Skeletal muscle tissue (tissue), 3 donors: ENCODE measurements at regions not wholly inside any gene's neighbourhood (a gene's known extent, or its start where the extent isn't known, plus 50 kb on each side); places are given as distances from the start of the nearest gene placed in this dataset.
"Not testable (repeated sequence)": the region's sequence is repeated elsewhere in the genome, so short reads cannot be mapped to it uniquely, and the experiment has no call there.

Source experiments
- H3K27ac ChIP-seq: one replicate; pipeline ENCODE4 v1.7.0; 2013; ENCODE audit warnings: mild to moderate bottlenecking, low read depth, low read length, inconsistent platforms
- H3K27me3 ChIP-seq, 3 donors: one replicate each; pipeline ENCODE4 v1.7.0; 2013; ENCODE audit warnings: low read length in 3 of 3; ENCODE audit not compliant: control insufficient read depth in 3 of 3, insufficient read depth in 3 of 3
- H3K36me3 ChIP-seq, 3 donors: one replicate each; pipeline ENCODE4 v1.7.0; 2013; ENCODE audit warnings: low read length in 3 of 3; ENCODE audit not compliant: control insufficient read depth in 3 of 3, insufficient read depth in 3 of 3
- H3K4me1 ChIP-seq, 3 donors: one replicate each; pipeline ENCODE4 v1.7.0; 2013; ENCODE audit warnings: low read length in 3 of 3, mild to moderate bottlenecking in 3 of 3; ENCODE audit not compliant: control insufficient read depth in 3 of 3, insufficient read depth in 3 of 3
- H3K4me3 ChIP-seq, 3 donors: one replicate each; pipeline ENCODE4 v1.7.0; 2013; ENCODE audit warnings: low read length in 3 of 3
- H3K9ac ChIP-seq, 3 donors: one replicate each; pipeline ENCODE4 v1.7.0; 2013; ENCODE audit warnings: low read length in 3 of 3, mild to moderate bottlenecking in 3 of 3, moderate library complexity in 2 of 3, low read depth in 1 of 3
- H3K9me3 ChIP-seq, 3 donors: one replicate each; pipeline ENCODE4 v1.7.0; 2013; ENCODE audit warnings: low read length in 3 of 3; ENCODE audit not compliant: control insufficient read depth in 3 of 3
- donor health status: Osteomylitis.

- not testable (repeated sequence) for H3K27ac ChIP-seq, H3K4me3 ChIP-seq
Measured at GRCh38 chr6:78783366-78783765, 84.0 kb upstream of the IRAK1BP1 start.

GRCh38 chr6:78797270-78797669 is 70.1 kb upstream of the IRAK1BP1 start:
- Histone ChIP-seq H3K27ac (no peak overlapping the region), H3K4me3 (no peak overlapping the region), H3K9me3 (peaks cover 0 to 6% (median 0%) of the 10 kb centered on the region in 3 donors), H3K4me1 (no peaks in the 10 kb centered on the region), H3K36me3 (no peaks in the 10 kb centered on the region), H3K27me3 (no peaks in the 10 kb centered on the region), H3K9ac (no peak overlapping the region)

More at GRCh38 chr6:78783366-78783765, 84.0 kb upstream of the IRAK1BP1 start:
- not testable (repeated sequence) for H3K9ac ChIP-seq, H3K4me1 ChIP-seq, H3K36me3 ChIP-seq, H3K9me3 ChIP-seq, H3K27me3 ChIP-seq

DNA sequence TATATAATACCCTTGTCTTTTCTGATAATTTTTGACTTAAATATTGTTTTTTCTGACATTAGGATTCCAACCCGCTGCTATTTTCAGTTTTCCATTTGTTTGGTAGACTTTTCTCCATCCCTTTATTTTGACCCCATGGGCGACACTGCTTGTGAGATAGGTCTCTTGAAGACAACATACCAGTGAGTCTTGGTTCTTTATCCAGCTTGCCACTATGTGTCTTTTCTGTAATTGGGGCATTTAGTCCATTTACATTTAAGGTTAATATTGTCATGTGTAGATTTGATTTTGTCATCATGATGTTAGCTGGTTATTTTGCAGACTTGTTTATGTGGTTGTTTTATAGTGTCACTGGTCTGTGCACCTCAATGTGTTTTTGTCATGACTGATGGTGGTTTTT is 67.7 kb upstream of the IRAK1BP1 start:
- Histone ChIP-seq H3K9me3 (peaks cover 0 to 6% (median 0%) of the 10 kb centered on the region in 3 donors), H3K27me3 (no peaks in the 10 kb centered on the region), H3K9ac (no peak overlapping the region), H3K36me3 (no peaks in the 10 kb centered on the region), H3K4me3 (no peak overlapping the region), H3K4me1 (no peaks in the 10 kb centered on the region), H3K27ac (no peak overlapping the region)

GRCh38 chr6:78806792-78807191 is 60.6 kb upstream of the IRAK1BP1 start:
- H3K9ac ChIP-seq, H3K4me3 ChIP-seq, H3K36me3 ChIP-seq, H3K4me1 ChIP-seq, H3K27me3 ChIP-seq, H3K9me3 ChIP-seq, H3K27ac ChIP-seq: not testable (repeated sequence)

- H3K9ac ChIP-seq, H3K4me1 ChIP-seq: not testable (repeated sequence)
Measured at GRCh38 chr6:78807655-78808355, 59.5 kb upstream of the IRAK1BP1 start.

DNA sequence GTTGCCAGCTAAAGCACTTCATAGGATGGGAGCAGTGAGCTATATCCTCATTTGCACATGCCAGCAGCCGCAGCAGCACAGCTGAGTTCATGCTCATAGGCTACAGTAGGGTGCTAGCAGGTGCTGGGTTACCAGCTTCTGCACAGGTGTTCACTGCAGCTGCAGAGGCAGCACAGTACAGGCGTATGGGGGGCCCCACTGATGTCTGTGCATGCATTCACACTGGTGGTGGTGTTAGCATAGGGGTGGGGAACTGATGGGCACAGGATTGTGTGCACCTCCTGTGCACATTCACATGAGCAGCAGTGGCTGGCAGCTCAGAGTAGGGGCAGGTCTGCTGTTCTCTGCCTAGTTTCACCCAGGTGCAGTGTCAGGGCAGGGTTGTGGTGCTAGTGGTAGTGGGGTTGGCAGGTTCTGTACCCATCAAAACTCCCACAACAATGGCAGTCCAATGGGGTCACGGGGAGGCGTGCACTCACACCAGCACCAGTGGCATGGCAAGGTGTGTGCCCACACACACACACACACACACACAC is 58.9 kb upstream of the IRAK1BP1 start:
- no peaks in the 10 kb centered on the region for H3K4me1 ChIP-seq
- H3K9me3 ChIP-seq = peaks cover 0 to 3% (median 3%) of the 10 kb centered on the region in 3 donors
- H3K27ac ChIP-seq = no peak overlapping the region
- H3K4me3 ChIP-seq = no peak overlapping the region
- H3K27me3 ChIP-seq = peaks cover 0 to 7% (median 0%) of the 10 kb centered on the region in 3 donors
- no peak overlapping the region for H3K9ac ChIP-seq
- no peaks in the 10 kb centered on the region for H3K36me3 ChIP-seq

More at GRCh38 chr6:78807655-78808355, 59.5 kb upstream of the IRAK1BP1 start:
- not testable (repeated sequence) for H3K36me3 ChIP-seq, H3K27ac ChIP-seq, H3K27me3 ChIP-seq, H3K4me3 ChIP-seq, H3K9me3 ChIP-seq

- no peak overlapping the region for H3K27ac ChIP-seq
- H3K4me1 ChIP-seq = no peaks in the 10 kb centered on the region
- no peak overlapping the region for H3K9ac ChIP-seq
- H3K36me3 ChIP-seq = no peaks in the 10 kb centered on the region
- peaks cover 0 to 7% (median 0%) of the 10 kb centered on the region in 3 donors for H3K27me3 ChIP-seq
- H3K4me3 ChIP-seq = no peak overlapping the region
- H3K9me3 ChIP-seq = peaks cover 0 to 3% (median 3%) of the 10 kb centered on the region in 3 donors
Measured at GRCh38 chr6:78808933-78809332, 58.4 kb upstream of the IRAK1BP1 start.

GRCh38 chr6:78810146-78810545 is 57.2 kb upstream of the IRAK1BP1 start:
- H3K36me3 ChIP-seq = no peaks in the 10 kb centered on the region
- no peak overlapping the region for H3K27ac ChIP-seq
- no peak overlapping the region for H3K4me3 ChIP-seq
- H3K4me1 ChIP-seq = no peaks in the 10 kb centered on the region
- peaks cover 0 to 7% (median 0%) of the 10 kb centered on the region in 3 donors for H3K27me3 ChIP-seq
- H3K9ac ChIP-seq = no peak overlapping the region
- peaks cover 0 to 3% (median 2%) of the 10 kb centered on the region in 3 donors for H3K9me3 ChIP-seq

- H3K4me1 ChIP-seq = no peaks in the 10 kb centered on the region
- no peak overlapping the region for H3K4me3 ChIP-seq
- peaks cover 0 to 7% (median 0%) of the 10 kb centered on the region in 3 donors for H3K27me3 ChIP-seq
- no peak overlapping the region for H3K27ac ChIP-seq
- no peak overlapping the region for H3K9ac ChIP-seq
- no peaks in the 10 kb centered on the region for H3K36me3 ChIP-seq
- peaks cover 0 to 5% (median 3%) of the 10 kb centered on the region in 3 donors for H3K9me3 ChIP-seq
Measured at GRCh38 chr6:78810698-78811097, 56.7 kb upstream of the IRAK1BP1 start.
